SK-N-SH (cell line): ENCODE measurements at regions not wholly inside any gene's neighbourhood (a gene's known extent, or its start where the extent isn't known, plus 50 kb on each side); places are given as distances from the start of the nearest gene placed in this dataset.
A peak's percentile ranks its signal among the peaks of the same experiment; 100 is the strongest.

ENCODE experiments used
- CTCF ChIP-seq: fragments of 200-600 bp; sonication (generic); IDR thresholded peaks from 2 replicates; pipeline ENCODE4 v1.6.1; 2017; ENCODE audit warnings: antibody characterized with exemption, mild to moderate bottlenecking, moderate library complexity
- GATA2 ChIP-seq: sonication (generic); formaldehyde crosslinking; IDR thresholded peaks from 2 replicates; pipeline ENCODE4 v1.5.0; 2020; ENCODE audit warnings: mild to moderate bottlenecking, missing genetic modification reagents
- JUND ChIP-seq: IDR thresholded peaks from 2 replicates; pipeline ENCODE4 v1.4.0; 2012
- MAX ChIP-seq: IDR thresholded peaks from 2 replicates; pipeline ENCODE4 v1.4.0; 2012; ENCODE audit warnings: low read depth
- MXI1 ChIP-seq: IDR thresholded peaks from 2 replicates; pipeline ENCODE4 v1.6.1; 2012; ENCODE audit warnings: mild to moderate bottlenecking, low read depth, low read length, improper control_type of control experiment
- NFIC ChIP-seq: IDR thresholded peaks from 2 replicates; pipeline ENCODE4 v1.4.0; 2012; ENCODE audit warnings: borderline replicate concordance
- POLR2AphosphoS5 ChIP-seq: IDR thresholded peaks from 2 replicates; pipeline ENCODE4 v1.6.1; 2012; ENCODE audit warnings: low read depth, low read length
- RAD21 ChIP-seq: IDR thresholded peaks from 2 replicates; pipeline ENCODE4 v1.6.1; 2012; ENCODE audit warnings: mild to moderate bottlenecking, low read length
- RFX5 ChIP-seq: IDR thresholded peaks from 2 replicates; pipeline ENCODE4 v1.6.1; 2012; ENCODE audit warnings: mild to moderate bottlenecking, improper control_type of control experiment, low read length
- SMC3 ChIP-seq: IDR thresholded peaks from 2 replicates; pipeline ENCODE4 v1.6.1; 2012; ENCODE audit warnings: low read depth, low read length, improper control_type of control experiment
- TCF12 ChIP-seq: IDR thresholded peaks from 2 replicates; pipeline ENCODE4 v1.4.0; 2012
- TEAD4 ChIP-seq: IDR thresholded peaks from 2 replicates; pipeline ENCODE4 v1.4.0; 2012; ENCODE audit warnings: mild to moderate bottlenecking, borderline replicate concordance; ENCODE audit not compliant: insufficient read depth
- TF ChIP-seq, protein P1 (sequence below): IDR thresholded peaks from 2 replicates; pipeline ENCODE4 v1.6.1; 2012; ENCODE audit warnings: mild to moderate bottlenecking, low read depth, low read length, moderate library complexity
- TF ChIP-seq, protein P2 (sequence below): IDR thresholded peaks from 2 replicates; pipeline ENCODE4 v1.4.0; 2012; ENCODE audit warnings: low read depth, borderline replicate concordance

DNA sequence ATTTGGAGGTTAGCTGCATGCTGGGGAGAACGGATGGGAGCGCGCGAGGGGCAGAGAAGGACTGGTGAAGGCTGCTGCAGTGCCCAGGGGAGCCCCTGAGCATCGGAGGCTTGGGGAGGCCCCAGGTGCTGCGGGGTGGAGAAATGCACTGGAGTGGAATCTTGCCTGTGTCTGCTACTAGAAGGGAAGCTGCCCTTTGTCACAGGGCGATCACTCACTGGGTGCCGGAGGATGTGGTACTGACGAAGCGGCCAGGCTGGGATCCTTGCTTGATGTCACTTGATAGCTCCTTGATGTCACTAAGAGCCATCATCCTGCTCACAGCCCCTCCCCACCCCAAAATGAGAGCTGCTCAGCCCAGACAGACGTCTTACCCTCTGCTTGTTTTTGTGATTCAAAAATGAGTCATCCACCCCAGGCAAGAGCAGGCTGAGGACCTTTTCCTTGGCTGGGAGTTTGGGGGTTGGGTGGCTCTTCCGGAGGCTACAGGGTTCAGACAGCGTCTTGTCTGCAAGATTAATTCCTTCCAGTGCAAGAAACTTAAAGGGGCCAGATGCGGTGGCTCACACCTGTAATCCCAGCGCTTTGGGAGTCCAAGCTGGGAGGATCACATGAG, 62.6 kb upstream of the PMEPA1 start:
- TF ChIP-seq POLR2AphosphoS5 (no peak), CTCF (no peak), RAD21 (no peak), NFIC (no peak; the same call in 1 of the 2 replicates), JUND (peak; percentile 64), RFX5 (no peak), MAX (0 out of 2 replicates have a peak, but pooled peaks have one; percentile 23), TCF12 (peak; percentile 72), TEAD4 (no peak), MXI1 (no peak), GATA2 (CRISPR knock-in tag) (no peak), SMC3 (no peak)
- TF ChIP-seq, protein P1, sequence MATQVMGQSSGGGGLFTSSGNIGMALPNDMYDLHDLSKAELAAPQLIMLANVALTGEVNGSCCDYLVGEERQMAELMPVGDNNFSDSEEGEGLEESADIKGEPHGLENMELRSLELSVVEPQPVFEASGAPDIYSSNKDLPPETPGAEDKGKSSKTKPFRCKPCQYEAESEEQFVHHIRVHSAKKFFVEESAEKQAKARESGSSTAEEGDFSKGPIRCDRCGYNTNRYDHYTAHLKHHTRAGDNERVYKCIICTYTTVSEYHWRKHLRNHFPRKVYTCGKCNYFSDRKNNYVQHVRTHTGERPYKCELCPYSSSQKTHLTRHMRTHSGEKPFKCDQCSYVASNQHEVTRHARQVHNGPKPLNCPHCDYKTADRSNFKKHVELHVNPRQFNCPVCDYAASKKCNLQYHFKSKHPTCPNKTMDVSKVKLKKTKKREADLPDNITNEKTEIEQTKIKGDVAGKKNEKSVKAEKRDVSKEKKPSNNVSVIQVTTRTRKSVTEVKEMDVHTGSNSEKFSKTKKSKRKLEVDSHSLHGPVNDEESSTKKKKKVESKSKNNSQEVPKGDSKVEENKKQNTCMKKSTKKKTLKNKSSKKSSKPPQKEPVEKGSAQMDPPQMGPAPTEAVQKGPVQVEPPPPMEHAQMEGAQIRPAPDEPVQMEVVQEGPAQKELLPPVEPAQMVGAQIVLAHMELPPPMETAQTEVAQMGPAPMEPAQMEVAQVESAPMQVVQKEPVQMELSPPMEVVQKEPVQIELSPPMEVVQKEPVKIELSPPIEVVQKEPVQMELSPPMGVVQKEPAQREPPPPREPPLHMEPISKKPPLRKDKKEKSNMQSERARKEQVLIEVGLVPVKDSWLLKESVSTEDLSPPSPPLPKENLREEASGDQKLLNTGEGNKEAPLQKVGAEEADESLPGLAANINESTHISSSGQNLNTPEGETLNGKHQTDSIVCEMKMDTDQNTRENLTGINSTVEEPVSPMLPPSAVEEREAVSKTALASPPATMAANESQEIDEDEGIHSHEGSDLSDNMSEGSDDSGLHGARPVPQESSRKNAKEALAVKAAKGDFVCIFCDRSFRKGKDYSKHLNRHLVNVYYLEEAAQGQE, result no peak
- TF ChIP-seq, protein P2, sequence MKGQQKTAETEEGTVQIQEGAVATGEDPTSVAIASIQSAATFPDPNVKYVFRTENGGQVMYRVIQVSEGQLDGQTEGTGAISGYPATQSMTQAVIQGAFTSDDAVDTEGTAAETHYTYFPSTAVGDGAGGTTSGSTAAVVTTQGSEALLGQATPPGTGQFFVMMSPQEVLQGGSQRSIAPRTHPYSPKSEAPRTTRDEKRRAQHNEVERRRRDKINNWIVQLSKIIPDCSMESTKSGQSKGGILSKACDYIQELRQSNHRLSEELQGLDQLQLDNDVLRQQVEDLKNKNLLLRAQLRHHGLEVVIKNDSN, result no peak
